Stimulated activated CD4-positive, alpha-beta T cell treated with anti-CD3 and anti-CD28 coated beads, TNF-alpha, amount 100 ng/mL, for 48 hours (primary cell): ENCODE measurements at regions not wholly inside any gene's neighbourhood (a gene's known extent, or its start where the extent isn't known, plus 50 kb on each side); places are given as distances from the start of the nearest gene placed in this dataset.
"Not testable (repeated sequence)": the region's sequence is repeated elsewhere in the genome, so short reads cannot be mapped to it uniquely, and the experiment has no call there.

Source experiments
- DNase-seq, 3 donors: peaks; one replicate each; pipeline ENCODE4 v3.0.0-alpha.2; 2020; ENCODE audit warnings: low read depth in 3 of 3

GRCh38 chr18:56488739-56489138, 149.7 kb downstream of the TXNL1 start:
- DNase-seq: no peak

GRCh38 chr18:56487801-56488200, 150.6 kb downstream of the TXNL1 start:
- DNase-seq: no peak

- no peak for DNase-seq
These were observed 155.0 kb downstream of the TXNL1 start for GRCh38 chr18:56483386-56483785.

- DNase-seq: not testable (repeated sequence)
These were observed 155.6 kb downstream of the TXNL1 start for GRCh38 chr18:56482813-56483212.

DNA sequence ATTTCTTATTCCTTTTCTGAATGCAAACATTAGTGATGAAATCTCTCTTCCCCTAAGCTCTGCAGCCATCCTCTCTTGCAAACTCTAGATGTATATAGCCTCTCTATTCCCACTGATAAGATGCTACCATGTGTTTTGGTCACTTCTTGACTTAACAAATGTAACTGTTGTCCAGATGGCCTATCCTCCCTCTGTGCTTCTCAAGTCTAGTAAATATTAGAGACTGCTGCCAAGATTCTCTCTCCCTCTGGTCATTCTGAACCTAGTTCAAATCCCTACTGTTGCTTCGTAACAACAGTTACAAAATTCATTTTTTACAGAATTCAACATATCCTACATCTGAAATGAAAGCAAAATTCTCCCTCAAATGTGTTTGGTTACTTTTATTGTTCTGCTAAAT, 156.6 kb downstream of the TXNL1 start:
- DNase-seq: no peak

DNA sequence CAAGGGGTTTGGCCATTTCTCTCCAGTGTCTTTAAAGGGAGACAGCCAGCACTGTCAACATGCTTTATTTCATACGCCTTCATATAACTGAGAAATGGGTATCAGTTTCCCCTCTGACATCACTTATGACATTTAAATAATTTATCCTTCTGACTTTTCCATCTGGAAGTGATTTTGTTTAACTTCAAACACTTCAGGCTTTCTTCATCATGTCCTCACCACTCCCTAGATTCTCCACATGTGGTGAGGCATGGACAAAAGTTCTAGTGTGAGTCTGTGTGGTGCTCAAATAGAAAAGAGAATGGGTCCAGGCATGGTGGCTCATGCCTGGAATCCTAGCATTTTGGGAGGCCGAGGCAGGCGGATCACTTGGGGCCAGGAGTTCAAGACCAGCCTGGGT, 158.6 kb downstream of the TXNL1 start:
- DNase-seq: no peak

- no peak for DNase-seq
These were observed 163.1 kb downstream of the TXNL1 start for GRCh38 chr18:56475250-56475649.

GRCh38 chr18:56473400-56474024, 164.9 kb downstream of the TXNL1 start:
- no peak for DNase-seq

DNA sequence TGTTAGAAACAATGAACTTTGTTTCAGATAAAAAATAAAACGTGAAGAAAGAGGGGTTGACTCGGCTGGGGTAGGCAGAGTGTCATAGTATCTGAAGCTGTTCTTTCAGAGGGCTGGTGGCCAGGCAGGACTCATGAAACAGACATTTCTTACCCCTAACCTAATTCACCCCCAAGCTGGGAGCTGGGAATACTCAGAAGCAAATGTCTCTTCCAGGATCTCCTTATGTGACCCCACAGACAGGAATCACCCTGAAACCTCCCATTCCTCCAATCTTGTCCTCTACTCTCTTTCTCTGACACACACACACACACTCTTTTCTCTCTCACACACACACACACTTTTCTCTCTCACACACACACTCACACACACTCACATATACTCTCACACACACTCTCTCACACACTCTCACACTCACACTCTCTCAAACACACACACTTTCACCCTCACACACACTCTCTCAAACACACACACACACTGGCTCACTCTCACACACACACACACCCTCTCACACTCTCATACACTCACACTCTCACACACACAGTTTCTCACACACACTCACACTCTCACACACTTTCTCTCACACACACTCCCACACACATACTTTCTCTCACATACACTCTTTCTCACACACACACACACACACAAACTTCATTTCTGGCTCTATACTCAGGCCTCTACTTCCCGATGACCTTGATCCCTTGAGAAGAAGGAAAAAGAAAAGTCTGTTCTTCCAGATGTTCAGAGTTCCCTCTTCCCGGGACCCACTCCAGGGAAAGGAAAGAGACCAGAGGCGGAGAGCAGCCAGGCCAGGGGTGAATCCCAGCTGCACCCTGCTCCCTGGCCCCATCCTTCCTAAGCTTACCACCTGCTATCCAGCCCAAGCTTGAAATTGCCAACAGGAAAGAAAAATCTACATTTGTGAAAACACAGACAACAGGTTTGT, 167.7 kb downstream of the TXNL1 start:
- DNase-seq: no peak

DNA sequence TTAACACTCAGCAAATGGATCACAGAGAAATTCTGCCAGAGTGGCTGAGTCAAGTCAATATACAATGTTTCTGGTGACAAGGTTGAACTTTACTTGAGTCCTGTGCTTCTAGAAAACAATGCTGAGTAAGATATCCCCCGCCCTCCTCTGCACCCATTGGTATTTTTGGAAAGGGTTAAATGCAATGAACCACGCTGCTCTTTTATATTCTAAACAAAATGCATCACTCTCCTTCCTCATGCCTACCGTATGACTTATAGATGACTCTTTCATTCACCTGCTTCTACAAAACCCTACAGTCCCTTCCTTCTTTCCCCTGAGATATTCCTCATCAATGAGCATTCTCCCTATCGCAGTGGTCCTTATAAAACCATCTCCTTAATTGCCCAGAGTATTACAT, 168.8 kb downstream of the TXNL1 start:
- no peak for DNase-seq

DNA sequence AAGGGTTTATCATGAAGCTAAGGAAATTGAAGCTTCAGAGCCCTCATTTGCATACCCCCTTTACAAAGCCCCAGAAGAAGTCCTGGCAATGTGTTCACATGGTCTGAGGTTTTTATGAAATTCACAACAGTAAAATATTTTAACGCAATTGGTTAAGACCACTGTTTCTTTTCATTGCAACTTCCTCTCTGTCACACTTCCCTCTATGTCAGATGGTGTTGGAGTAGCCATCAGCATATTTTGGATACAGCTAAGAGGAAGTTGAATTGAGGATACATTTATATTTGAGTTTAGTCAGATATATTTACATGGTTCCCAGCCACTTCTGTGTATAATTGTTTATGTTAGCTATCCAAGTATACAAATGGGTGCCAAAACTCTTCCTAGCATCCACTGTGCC, 170.0 kb downstream of the TXNL1 start:
- no peak for DNase-seq

- DNase-seq: no peak
These were observed 176.1 kb downstream of the TXNL1 start for GRCh38 chr18:56462276-56462675.

GRCh38 chr18:56461151-56461550, 177.2 kb downstream of the TXNL1 start:
- no peak for DNase-seq

DNA sequence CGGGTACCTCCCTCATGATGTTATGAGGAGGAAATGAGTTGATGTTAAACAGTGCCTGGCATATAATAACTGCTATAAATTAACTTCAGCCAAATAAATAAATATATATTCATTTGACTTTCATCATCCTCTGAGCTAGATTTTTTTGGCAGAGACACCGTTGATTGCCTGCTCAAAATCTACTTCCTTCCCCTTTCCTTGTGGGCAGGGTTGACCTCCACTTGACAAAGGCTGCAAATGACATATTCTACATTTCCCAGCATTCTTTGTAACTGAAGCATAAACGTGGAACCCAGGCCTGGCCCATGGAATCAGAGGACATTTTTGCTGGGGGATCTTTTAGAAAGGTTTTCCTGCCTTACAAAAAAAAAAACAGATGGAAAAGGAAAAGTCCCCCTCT, 177.8 kb downstream of the TXNL1 start:
- no peak for DNase-seq

DNA sequence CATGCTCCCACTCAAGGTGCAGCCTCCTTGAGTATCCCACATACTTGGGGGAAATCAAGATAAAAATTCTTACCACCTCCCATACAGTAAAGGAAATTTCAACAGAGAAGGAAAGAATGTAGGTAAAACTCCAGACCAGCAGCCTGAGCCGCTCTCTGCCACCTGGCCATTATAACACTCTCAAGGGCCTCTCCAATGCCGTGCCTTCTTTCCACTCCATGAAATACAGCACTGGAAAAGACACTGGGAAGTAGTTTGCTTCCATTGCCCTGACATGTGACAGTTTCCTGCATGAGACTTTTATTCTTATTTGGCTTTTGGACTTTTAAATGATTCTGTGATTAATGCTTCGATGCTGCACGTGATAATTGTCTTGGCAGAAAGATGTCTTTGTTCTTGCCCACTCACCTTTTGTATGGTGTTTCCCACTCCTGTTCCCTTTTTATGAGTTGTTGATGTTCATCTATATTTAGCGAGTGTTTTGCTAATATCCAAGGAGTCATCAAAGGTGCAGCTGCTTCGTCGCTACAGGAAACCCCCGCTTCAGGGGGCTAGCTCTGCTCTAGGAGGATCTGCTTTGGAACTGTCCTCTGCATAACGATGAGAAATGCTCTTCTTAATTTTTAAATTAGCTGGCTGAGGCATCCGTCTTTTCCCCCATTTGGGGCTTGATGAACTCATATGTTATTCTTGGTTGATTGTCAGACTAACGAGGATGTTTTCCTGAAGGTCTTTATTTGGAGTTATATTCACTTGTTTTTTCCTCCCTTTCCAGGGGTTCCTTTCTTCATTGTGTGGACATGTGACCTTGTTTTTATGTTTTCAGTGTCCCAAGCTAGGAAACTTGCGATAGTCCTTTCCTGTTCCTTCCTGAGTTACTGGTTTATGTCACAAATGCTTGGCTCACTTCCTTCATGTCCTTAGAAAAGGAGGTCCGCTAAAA, 179.4 kb downstream of the TXNL1 start:
- DNase-seq: no peak

DNA sequence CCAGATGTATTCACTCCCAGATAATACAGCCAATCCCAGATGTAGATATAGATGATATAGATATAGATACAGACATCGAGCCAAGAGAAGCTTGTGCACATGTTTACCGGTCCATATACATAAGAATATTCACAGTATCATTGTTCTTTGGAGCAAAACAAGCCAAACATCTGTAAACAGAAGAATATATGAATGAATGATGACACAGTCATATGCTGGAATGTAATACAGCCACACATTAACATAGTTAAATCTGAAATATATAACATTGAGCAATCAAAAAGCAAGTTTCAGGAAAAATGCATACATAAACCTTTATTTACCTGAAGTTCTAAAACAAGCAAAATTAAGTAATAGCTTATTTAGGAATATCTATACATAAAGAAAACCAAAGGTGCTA, 182.5 kb downstream of the TXNL1 start:
- no peak for DNase-seq

- DNase-seq: no peak
These were observed 183.3 kb downstream of the TXNL1 start for GRCh38 chr18:56455141-56455540.

DNA sequence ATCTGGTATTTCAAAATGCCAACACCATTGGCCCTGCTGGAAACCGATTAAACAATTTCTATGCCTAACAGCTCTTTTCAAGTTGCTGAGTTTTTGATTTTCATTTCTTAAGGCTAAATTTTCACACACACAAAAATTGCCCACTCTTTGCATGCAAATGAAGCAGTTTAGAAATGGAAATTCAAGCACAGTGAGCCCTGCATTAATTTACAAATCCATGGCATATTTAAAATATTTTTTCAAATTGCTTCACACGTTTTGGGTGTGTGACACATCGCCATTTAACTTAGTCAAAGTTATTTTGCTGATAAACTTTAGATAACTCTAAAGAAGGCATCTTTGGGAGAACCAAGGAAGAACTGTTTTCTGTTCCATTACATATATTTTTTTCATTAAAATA, 184.8 kb downstream of the TXNL1 start:
- DNase-seq: no peak

GRCh38 chr18:56451188-56451587, 187.2 kb downstream of the TXNL1 start:
- no peak for DNase-seq

- no peak for DNase-seq
These were observed 189.6 kb downstream of the TXNL1 start for GRCh38 chr18:56448751-56449150.

GRCh38 chr18:56445422-56445821, 193.0 kb downstream of the TXNL1 start:
- DNase-seq: no peak

- no peak for DNase-seq
These were observed 194.2 kb downstream of the TXNL1 start for GRCh38 chr18:56444201-56444600.
